ENCODE measurements at regions not wholly inside any gene's neighbourhood (a gene's known extent, or its start where the extent isn't known, plus 50 kb on each side); places are given as distances from the start of the nearest gene placed in this dataset.

DNA sequence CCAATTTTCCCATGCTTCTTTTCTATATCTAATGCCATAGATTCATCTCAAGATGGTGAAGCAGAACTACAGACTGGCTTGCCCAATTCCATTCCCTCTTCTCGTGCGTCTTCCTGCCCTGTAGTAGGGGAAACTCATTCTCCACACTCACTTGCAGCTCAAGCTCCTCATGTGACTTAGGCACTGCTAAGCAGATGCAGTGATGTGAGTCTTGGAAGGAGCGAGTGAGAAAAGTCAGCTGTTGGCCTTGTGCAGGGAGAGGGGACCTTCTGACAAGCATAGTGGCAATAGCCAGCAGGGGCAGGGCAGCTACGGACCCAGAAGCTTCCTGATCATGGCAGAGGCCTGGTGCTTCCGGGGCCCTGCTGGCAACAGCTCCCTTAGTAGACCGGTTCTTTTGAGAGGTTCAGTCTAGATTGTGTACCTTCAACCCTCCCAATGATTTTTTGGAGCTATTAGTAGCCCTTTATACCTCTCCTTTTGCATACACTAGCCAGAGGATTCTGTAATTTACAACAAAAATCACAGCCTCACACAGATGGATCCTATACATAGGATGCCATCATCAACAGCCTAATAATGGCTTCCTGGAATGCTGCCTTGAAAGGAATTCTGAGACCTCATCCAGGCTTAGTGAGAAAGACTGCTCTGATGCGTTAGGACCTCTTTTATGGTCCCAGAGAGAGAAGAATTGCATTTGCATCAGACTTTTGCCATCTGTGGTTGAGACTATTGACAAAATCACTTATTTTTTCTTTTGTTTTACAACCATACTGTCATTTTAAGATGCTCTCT lies 121.5 kb upstream of the RIPOR2 start (continued):
- TF ChIP-seq, protein P1, sequence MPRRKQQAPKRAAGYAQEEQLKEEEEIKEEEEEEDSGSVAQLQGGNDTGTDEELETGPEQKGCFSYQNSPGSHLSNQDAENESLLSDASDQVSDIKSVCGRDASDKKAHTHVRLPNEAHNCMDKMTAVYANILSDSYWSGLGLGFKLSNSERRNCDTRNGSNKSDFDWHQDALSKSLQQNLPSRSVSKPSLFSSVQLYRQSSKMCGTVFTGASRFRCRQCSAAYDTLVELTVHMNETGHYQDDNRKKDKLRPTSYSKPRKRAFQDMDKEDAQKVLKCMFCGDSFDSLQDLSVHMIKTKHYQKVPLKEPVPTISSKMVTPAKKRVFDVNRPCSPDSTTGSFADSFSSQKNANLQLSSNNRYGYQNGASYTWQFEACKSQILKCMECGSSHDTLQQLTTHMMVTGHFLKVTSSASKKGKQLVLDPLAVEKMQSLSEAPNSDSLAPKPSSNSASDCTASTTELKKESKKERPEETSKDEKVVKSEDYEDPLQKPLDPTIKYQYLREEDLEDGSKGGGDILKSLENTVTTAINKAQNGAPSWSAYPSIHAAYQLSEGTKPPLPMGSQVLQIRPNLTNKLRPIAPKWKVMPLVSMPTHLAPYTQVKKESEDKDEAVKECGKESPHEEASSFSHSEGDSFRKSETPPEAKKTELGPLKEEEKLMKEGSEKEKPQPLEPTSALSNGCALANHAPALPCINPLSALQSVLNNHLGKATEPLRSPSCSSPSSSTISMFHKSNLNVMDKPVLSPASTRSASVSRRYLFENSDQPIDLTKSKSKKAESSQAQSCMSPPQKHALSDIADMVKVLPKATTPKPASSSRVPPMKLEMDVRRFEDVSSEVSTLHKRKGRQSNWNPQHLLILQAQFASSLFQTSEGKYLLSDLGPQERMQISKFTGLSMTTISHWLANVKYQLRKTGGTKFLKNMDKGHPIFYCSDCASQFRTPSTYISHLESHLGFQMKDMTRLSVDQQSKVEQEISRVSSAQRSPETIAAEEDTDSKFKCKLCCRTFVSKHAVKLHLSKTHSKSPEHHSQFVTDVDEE (CRISPR knock-in tag; IDR thresholded peaks at IDR 0.05), result no peak
- TF ChIP-seq, protein P2, sequence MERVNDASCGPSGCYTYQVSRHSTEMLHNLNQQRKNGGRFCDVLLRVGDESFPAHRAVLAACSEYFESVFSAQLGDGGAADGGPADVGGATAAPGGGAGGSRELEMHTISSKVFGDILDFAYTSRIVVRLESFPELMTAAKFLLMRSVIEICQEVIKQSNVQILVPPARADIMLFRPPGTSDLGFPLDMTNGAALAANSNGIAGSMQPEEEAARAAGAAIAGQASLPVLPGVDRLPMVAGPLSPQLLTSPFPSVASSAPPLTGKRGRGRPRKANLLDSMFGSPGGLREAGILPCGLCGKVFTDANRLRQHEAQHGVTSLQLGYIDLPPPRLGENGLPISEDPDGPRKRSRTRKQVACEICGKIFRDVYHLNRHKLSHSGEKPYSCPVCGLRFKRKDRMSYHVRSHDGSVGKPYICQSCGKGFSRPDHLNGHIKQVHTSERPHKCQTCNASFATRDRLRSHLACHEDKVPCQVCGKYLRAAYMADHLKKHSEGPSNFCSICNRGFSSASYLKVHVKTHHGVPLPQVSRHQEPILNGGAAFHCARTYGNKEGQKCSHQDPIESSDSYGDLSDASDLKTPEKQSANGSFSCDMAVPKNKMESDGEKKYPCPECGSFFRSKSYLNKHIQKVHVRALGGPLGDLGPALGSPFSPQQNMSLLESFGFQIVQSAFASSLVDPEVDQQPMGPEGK (CRISPR knock-in tag; IDR thresholded peaks at IDR 0.05; ENCODE audit: borderline replicate concordance), result no peak
- no peak for TF ChIP-seq OSR1 (CRISPR knock-in tag; IDR thresholded peaks at IDR 0.05)

DNA sequence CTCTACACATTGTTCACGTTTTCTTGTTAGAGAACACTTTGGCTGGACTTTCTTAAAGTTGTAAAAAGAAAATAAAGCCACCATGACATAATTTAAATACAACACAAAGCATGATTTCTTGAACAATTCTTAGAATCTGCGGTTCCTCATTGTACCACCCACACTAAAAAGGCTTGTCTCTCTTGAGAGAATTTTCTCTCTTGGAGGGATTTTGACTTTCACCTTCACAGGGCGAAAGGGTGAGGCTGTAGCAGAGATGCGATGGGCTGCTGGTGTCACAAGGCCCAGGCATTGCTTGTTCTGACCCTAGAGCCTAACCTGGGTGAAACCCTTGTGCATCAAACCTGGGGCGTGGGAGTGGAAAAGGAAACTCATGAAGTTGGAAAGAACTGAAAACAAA lies 122.7 kb upstream of the RIPOR2 start:
- ATAC-seq, result no peak
- TF ChIP-seq GLIS3 (CRISPR knock-in tag; IDR thresholded peaks at IDR 0.05) (no peak), ZFP3 (CRISPR knock-in tag; IDR thresholded peaks at IDR 0.05) (no peak), ZC3H10 (CRISPR knock-in tag; IDR thresholded peaks at IDR 0.05) (no peak), ISL1 (CRISPR knock-in tag; IDR thresholded peaks at IDR 0.05) (no peak), ZFP30 (CRISPR knock-in tag; IDR thresholded peaks at IDR 0.05) (no peak), TOX (CRISPR knock-in tag; IDR thresholded peaks at IDR 0.05; ENCODE audit: borderline replicate concordance) (no peak), ZNF565 (CRISPR knock-in tag; conservative IDR thresholded peaks at IDR 0.05; ENCODE audit: low read depth) (no peak), ESRRG (CRISPR knock-in tag; IDR thresholded peaks at IDR 0.05) (no peak), SNAI2 (CRISPR knock-in tag; IDR thresholded peaks at IDR 0.05) (no peak), ARNTL (CRISPR knock-in tag; IDR thresholded peaks at IDR 0.05; ENCODE audit: borderline replicate concordance, low read depth) (no peak), RARB (CRISPR knock-in tag; IDR thresholded peaks at IDR 0.05) (no peak)
- TF ChIP-seq, protein P2 (CRISPR knock-in tag; IDR thresholded peaks at IDR 0.05; ENCODE audit: borderline replicate concordance), result no peak
- TF ChIP-seq, protein P3, sequence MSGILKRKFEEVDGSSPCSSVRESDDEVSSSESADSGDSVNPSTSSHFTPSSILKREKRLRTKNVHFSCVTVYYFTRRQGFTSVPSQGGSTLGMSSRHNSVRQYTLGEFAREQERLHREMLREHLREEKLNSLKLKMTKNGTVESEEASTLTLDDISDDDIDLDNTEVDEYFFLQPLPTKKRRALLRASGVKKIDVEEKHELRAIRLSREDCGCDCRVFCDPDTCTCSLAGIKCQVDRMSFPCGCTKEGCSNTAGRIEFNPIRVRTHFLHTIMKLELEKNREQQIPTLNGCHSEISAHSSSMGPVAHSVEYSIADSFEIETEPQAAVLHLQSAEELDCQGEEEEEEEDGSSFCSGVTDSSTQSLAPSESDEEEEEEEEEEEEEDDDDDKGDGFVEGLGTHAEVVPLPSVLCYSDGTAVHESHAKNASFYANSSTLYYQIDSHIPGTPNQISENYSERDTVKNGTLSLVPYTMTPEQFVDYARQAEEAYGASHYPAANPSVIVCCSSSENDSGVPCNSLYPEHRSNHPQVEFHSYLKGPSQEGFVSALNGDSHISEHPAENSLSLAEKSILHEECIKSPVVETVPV (CRISPR knock-in tag; IDR thresholded peaks at IDR 0.05), result no peak
- TF ChIP-seq, protein P1 (CRISPR knock-in tag; IDR thresholded peaks at IDR 0.05), result no peak

DNA sequence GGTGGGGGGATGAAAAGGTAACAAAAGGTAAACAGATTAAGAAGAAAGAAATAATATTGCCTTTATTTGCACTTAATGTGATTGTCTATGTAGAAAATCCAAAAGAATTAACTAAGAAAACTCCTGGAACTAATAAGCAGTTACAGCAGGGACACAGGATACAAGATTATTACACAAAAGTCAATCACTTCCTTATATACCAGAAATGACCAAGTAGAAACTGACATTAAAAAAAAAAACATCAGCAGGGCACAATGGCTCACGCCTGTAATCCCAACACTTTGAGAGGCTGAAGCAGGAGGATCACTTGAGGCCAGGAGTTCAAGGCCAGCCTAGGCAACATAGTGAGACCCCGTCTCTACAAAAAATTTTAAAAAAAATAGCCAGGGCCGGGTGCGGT lies 123.2 kb upstream of the RIPOR2 start:
- TF ChIP-seq ARNTL (CRISPR knock-in tag; IDR thresholded peaks at IDR 0.05; ENCODE audit: borderline replicate concordance, low read depth), result no peak
- TF ChIP-seq TOX (CRISPR knock-in tag; IDR thresholded peaks at IDR 0.05; ENCODE audit: borderline replicate concordance), result no peak
- TF ChIP-seq, protein P3 (CRISPR knock-in tag; IDR thresholded peaks at IDR 0.05), result no peak
- TF ChIP-seq, protein P1 (CRISPR knock-in tag; IDR thresholded peaks at IDR 0.05), result no peak
- TF ChIP-seq ISL1 (CRISPR knock-in tag; IDR thresholded peaks at IDR 0.05), result no peak
- TF ChIP-seq GLIS3 (CRISPR knock-in tag; IDR thresholded peaks at IDR 0.05), result no peak
- TF ChIP-seq SNAI2 (CRISPR knock-in tag; IDR thresholded peaks at IDR 0.05), result no peak
- TF ChIP-seq, protein P2 (CRISPR knock-in tag; IDR thresholded peaks at IDR 0.05; ENCODE audit: borderline replicate concordance), result no peak
- no peak for TF ChIP-seq ZNF8 (CRISPR knock-in tag; IDR thresholded peaks at IDR 0.05)
- no peak for ATAC-seq

Data from SK-N-SH treated with all-trans-retinoic acid at 6 μM for 48 hours (cell line).